ENCODE measurements at regions not wholly inside any gene's neighbourhood (a gene's known extent, or its start where the extent isn't known, plus 50 kb on each side); places are given as distances from the start of the nearest gene placed in this dataset.

- TF ChIP-seq POLR2A (IDR thresholded peaks at IDR 0.05) (no peak), CTCF (IDR thresholded peaks at IDR 0.05) (no peak), EP300 (IDR thresholded peaks at IDR 0.05) (no peak)
Observed at GRCh38 chr10:111789821-111790220, 393.7 kb downstream of the GPAM start.

Measured in upper lobe of left lung (tissue), 4 donors.